KBM-7 (cell line): ENCODE measurements at regions not wholly inside any gene's neighbourhood (a gene's known extent, or its start where the extent isn't known, plus 50 kb on each side); places are given as distances from the start of the nearest gene placed in this dataset.
"Not testable (repeated sequence)": the region's sequence is repeated elsewhere in the genome, so short reads cannot be mapped to it uniquely, and the experiment has no call there.

Experiments used
- DNase-seq: peaks from one replicate; pipeline ENCODE4 v3.0.0-alpha.2; 2015
- in situ Hi-C: fragments of 300-500 bp; cut with MboI; formaldehyde crosslinking; loops from 2 replicates; pipeline ENCODE4 v1.14.3; 2020; ENCODE audit warnings: low sequenced_read_pairs, low pct_unique_long_range_greater_than_20kb, mixed read lengths

GRCh38 chr14:105666991-105667662, 140.7 kb downstream of the TMEM121 start:
- in situ Hi-C loops, DNase-seq: not testable (repeated sequence)

GRCh38 chr14:105667663-105668020, 141.3 kb downstream of the TMEM121 start:
- DNase-seq, in situ Hi-C loops: not testable (repeated sequence)

GRCh38 chr14:105668021-105668420, 141.6 kb downstream of the TMEM121 start:
- DNase-seq, in situ Hi-C loops: not testable (repeated sequence)

GRCh38 chr14:105668471-105669230, 142.3 kb downstream of the TMEM121 start:
- in situ Hi-C loops = not testable (repeated sequence)

GRCh38 chr14:105669231-105669610, 142.8 kb downstream of the TMEM121 start:
- DNase-seq, in situ Hi-C loops: not testable (repeated sequence)

More at GRCh38 chr14:105668471-105669230, 142.3 kb downstream of the TMEM121 start:
- not testable (repeated sequence) for DNase-seq

- DNase-seq, in situ Hi-C loops: not testable (repeated sequence)
Observed at GRCh38 chr14:105669646-105670045, 143.3 kb downstream of the TMEM121 start.

GRCh38 chr14:105672450-105673200, 146.2 kb downstream of the TMEM121 start:
- in situ Hi-C loops, DNase-seq: not testable (repeated sequence)

- in situ Hi-C loops, DNase-seq: not testable (repeated sequence)
Observed at GRCh38 chr14:105675433-105675832, 149.1 kb downstream of the TMEM121 start.

GRCh38 chr14:105675905-105676670, 149.7 kb downstream of the TMEM121 start:
- in situ Hi-C loops, DNase-seq: not testable (repeated sequence)

GRCh38 chr14:105678057-105678456, 151.7 kb downstream of the TMEM121 start:
- DNase-seq, in situ Hi-C loops: not testable (repeated sequence)

- DNase-seq, in situ Hi-C loops: not testable (repeated sequence)
Observed at GRCh38 chr14:105678996-105679958, 152.9 kb downstream of the TMEM121 start.

- DNase-seq, in situ Hi-C loops: not testable (repeated sequence)
Observed at GRCh38 chr14:105679959-105680735, 153.8 kb downstream of the TMEM121 start.

GRCh38 chr14:105680736-105681098, 154.3 kb downstream of the TMEM121 start:
- in situ Hi-C loops, DNase-seq: not testable (repeated sequence)

GRCh38 chr14:105681606-105682185, 155.3 kb downstream of the TMEM121 start:
- DNase-seq, in situ Hi-C loops: not testable (repeated sequence)

- in situ Hi-C loops = not testable (repeated sequence)
Observed at GRCh38 chr14:105682442-105682841, 156.1 kb downstream of the TMEM121 start.

GRCh38 chr14:105682956-105683570, 156.7 kb downstream of the TMEM121 start:
- in situ Hi-C loops = no loop called here
- no peak for DNase-seq

More at GRCh38 chr14:105682442-105682841, 156.1 kb downstream of the TMEM121 start:
- DNase-seq = not testable (repeated sequence)
